COLO829 (cell line): ENCODE measurements at regions not wholly inside any gene's neighbourhood (a gene's known extent, or its start where the extent isn't known, plus 50 kb on each side); places are given as distances from the start of the nearest gene placed in this dataset.
A peak's percentile ranks its signal among the peaks of the same experiment; 100 is the strongest.

Source experiments
- DNase-seq: peaks from one replicate; pipeline ENCODE4 v3.0.0; 2012; ENCODE audit warnings: low spot score

GRCh38 chr3:30266524-30266923 lies 339.9 kb upstream of the TGFBR2 start:
- no peak for DNase-seq

- no peak for DNase-seq
Observed at GRCh38 chr3:30268288-30268687, 338.1 kb upstream of the TGFBR2 start.

DNA sequence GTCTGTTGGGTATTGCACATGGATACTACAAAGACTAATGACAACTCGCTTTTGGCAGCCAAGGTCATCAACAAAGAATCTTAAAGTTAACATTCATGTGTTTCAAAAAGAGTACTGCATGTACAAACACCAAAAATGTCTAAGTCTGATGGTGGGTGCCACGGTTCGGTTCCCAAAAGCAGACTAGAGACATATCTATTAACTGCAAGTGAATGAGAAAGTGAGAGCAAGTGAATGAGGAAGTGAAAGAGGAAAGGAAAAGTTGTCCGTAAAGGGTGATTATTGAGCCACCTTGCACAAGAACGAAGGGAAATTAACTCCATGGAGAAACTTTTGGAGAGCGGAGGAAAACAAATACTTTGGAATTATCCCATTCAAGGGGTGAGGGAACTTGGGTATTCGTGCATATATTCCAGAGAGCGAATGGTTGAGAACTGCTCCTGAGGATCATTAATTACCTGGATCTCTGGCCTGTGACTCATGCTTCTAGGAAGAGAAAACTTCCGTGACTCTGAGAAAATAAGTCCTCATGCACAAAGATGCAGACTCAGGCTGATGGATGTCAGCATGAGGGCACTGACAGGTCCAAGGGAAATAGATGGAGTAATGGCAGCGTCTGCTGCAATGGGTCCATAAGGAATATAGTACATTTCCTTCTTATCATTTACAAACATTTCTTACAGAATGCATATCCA lies 336.5 kb upstream of the TGFBR2 start:
- DNase-seq, result no peak

GRCh38 chr3:30271781-30272180 lies 334.6 kb upstream of the TGFBR2 start:
- DNase-seq, result no peak

- DNase-seq, result no peak
Observed at GRCh38 chr3:30273304-30274072, 332.9 kb upstream of the TGFBR2 start.

- DNase-seq, result no peak
Observed at GRCh38 chr3:30277494-30277893, 328.9 kb upstream of the TGFBR2 start.

- no peak for DNase-seq
Observed at GRCh38 chr3:30281526-30281925, 324.9 kb upstream of the TGFBR2 start.

- DNase-seq, result peak; percentile 63
Observed at GRCh38 chr3:30282154-30282696, 324.2 kb upstream of the TGFBR2 start.

GRCh38 chr3:30285188-30286006 lies 321.0 kb upstream of the TGFBR2 start:
- DNase-seq, result no peak

GRCh38 chr3:30286007-30286669 lies 320.3 kb upstream of the TGFBR2 start:
- peak; percentile 84 for DNase-seq

DNA sequence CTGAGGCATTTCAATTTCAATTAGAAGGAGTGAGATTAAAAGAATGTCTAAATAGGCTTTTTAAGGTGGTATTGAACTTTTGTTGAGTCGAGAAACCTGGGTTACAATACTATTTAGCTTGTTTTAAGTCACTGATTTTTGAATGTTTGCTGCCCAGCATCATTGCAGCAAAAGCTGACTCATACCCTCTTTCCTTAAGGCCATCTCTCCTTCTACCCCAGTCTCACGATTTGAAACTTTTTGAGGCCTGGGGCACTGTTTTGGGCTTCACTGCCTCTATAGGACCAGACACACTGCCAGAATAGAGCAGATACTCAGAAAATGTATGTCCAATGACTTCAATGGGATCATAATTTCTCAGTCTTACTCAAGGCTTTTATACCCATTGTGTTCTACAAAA lies 319.6 kb upstream of the TGFBR2 start:
- no peak for DNase-seq

DNA sequence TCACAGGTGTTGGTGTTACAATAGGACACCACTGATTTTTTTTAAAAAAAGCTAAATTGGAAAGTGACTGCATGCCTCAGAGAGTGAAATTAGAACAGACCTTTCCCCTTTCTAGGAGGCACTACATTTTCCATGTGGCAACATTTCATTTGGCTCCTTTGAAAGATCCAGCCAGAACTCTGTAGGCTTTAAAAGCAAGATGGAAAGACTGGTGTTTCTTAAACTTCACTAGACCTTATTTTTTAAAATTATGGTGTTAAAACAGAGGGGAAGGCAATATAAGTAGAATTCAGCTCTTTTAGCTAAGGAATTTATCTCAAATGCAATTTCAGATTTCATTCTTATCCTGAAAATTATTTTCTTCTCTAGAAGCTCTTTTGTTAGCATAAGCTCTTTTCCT lies 317.6 kb upstream of the TGFBR2 start:
- DNase-seq, result no peak

GRCh38 chr3:30289324-30289723 lies 317.1 kb upstream of the TGFBR2 start:
- DNase-seq, result no peak

DNA sequence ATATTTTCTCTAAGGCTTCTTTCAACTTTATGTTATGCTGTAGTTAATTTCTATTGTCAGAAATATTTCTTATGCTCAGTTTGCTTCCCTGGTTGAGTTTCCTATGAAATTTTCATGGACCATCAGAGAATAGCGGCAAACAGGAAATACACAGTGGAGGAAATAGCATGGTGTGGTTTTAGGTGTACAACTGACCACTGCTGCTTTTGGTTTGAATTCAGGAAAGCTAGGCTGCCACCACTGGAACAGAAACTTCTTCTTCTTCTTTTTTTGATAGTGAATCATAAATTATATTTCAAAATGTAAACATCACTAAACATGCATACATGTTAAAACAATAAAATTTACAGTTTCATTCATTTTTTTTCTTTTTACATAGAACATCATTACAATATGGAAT lies 316.6 kb upstream of the TGFBR2 start:
- DNase-seq, result no peak

DNA sequence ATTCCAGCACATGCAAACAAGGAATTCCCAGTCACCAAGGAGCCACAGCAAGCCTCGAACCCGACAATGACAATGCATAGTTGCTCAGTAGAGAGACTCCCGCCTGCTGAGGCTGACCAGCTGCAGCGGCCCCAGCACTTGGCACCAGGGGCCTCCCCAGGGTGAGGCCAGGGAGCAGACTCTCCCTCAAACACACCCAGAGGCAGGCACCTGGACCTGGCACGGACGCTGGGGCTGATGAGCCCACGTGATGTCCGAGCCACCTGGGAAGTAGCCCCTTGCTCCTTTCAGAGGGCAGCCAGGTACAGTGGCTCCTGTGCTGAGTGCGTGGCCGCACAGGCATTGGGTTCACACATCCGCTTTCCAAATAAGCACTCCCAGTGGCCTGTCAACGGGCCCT lies 315.9 kb upstream of the TGFBR2 start:
- no peak for DNase-seq

- no peak for DNase-seq
Observed at GRCh38 chr3:30292192-30292893, 314.1 kb upstream of the TGFBR2 start.

GRCh38 chr3:30293621-30294240 lies 312.7 kb upstream of the TGFBR2 start:
- no peak for DNase-seq

GRCh38 chr3:30294241-30294667 lies 312.1 kb upstream of the TGFBR2 start:
- DNase-seq, result no peak

DNA sequence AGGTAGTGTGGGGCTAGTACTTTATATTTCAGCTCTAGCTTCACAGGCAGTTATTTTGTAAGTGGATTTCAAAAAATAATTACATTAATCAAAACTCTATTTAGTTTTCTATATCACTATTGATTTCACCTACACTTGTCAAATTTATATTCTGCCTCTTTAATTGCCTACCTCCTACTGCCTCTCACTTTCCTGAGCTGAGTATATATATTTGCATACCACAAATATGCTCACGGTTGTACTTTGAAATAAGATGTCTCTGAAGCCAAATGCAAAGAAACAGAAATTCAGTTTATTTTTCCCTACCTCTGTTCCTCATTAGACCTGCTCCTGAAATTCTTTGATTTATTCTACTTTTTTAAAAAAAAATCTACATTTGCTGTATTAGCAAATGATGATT lies 309.3 kb upstream of the TGFBR2 start:
- no peak for DNase-seq

GRCh38 chr3:30299674-30300385 lies 306.6 kb upstream of the TGFBR2 start:
- no peak for DNase-seq
